Endodermal cell (in vitro differentiated cells): ENCODE measurements at regions not wholly inside any gene's neighbourhood (a gene's known extent, or its start where the extent isn't known, plus 50 kb on each side); places are given as distances from the start of the nearest gene placed in this dataset.
"Not testable (repeated sequence)": the region's sequence is repeated elsewhere in the genome, so short reads cannot be mapped to it uniquely, and the experiment has no call there.

Experiments used
- DNase-seq: peaks from one replicate; pipeline ENCODE4 v3.0.0-alpha.2; 2017
- H3K27ac ChIP-seq: 2 replicates; pipeline ENCODE4 v1.5.1; 2013; ENCODE audit warnings: mild to moderate bottlenecking, low read depth, low read length, moderate library complexity
- H3K27me3 ChIP-seq: 2 replicates; pipeline ENCODE4 v1.6.1; 2013; ENCODE audit warnings: mild to moderate bottlenecking, low read length, moderate library complexity; ENCODE audit not compliant: insufficient read depth, control insufficient read depth, poor library complexity, severe bottlenecking
- H3K36me3 ChIP-seq: 2 replicates; pipeline ENCODE4 v1.7.0; 2013; ENCODE audit warnings: mild to moderate bottlenecking, low read length, moderate library complexity; ENCODE audit not compliant: control insufficient read depth, insufficient read depth
- H3K4me1 ChIP-seq: one replicate; pipeline ENCODE4 v1.7.0; 2013; ENCODE audit warnings: low read length; ENCODE audit not compliant: control insufficient read depth, insufficient read depth
- H3K4me3 ChIP-seq: 2 replicates; pipeline ENCODE4 v1.5.1; 2013; ENCODE audit warnings: mild to moderate bottlenecking, low read length, moderate library complexity
- H3K9ac ChIP-seq: 2 replicates; pipeline ENCODE4 v1.6.1; 2013; ENCODE audit warnings: mild to moderate bottlenecking, low read length, moderate library complexity; ENCODE audit not compliant: poor library complexity, severe bottlenecking; ENCODE audit errors: extremely low read depth
- H3K9me3 ChIP-seq: 2 replicates; pipeline ENCODE4 v1.6.1; 2013; ENCODE audit warnings: mild to moderate bottlenecking, low read length, moderate library complexity; ENCODE audit not compliant: control insufficient read depth
- H3K27ac Mint-ChIP-seq: 2 replicates; pipeline ENCODE4 v1.8.0; 2020; ENCODE audit warnings: mixed read lengths
- H3K27me3 Mint-ChIP-seq: 2 replicates; pipeline ENCODE4 v1.8.0; 2021; ENCODE audit warnings: mild to moderate bottlenecking, mixed read lengths; ENCODE audit not compliant: insufficient read depth
- H3K36me3 Mint-ChIP-seq: 2 replicates; pipeline ENCODE4 v1.8.0; 2020; ENCODE audit warnings: low read depth, mixed read lengths
- H3K4me1 Mint-ChIP-seq: 2 replicates; pipeline ENCODE4 v1.8.0; 2020; ENCODE audit warnings: mixed read lengths
- H3K4me3 Mint-ChIP-seq: 2 replicates; pipeline ENCODE4 v1.8.0; 2020; ENCODE audit warnings: mild to moderate bottlenecking, moderate library complexity, mixed read lengths
- H3K9me3 Mint-ChIP-seq: 2 replicates; pipeline ENCODE4 v1.8.0; 2020; ENCODE audit warnings: mild to moderate bottlenecking, mixed read lengths
- WGBS, 2 experiments: methylation state at CpG; one replicate each; pipeline versions ENCODE4 v1.1.5 to v1.1.7; 2013; ENCODE audit warnings: missing lambda C conversion rate in 2 of 2, mixed read lengths in 1 of 2; ENCODE audit not compliant: insufficient coverage in 1 of 2, insufficient read length in 1 of 2; 5-methylcytosine and 5-hydroxymethylcytosine counted together
- TF ChIP-seq, protein P1 (sequence below): fragments of 200-600 bp; sonication (generic); conservative IDR thresholded peaks from 2 replicates; pipeline ENCODE4 v1.5.0; 2021; ENCODE audit warnings: antibody characterized with exemption, mild to moderate bottlenecking

DNA sequence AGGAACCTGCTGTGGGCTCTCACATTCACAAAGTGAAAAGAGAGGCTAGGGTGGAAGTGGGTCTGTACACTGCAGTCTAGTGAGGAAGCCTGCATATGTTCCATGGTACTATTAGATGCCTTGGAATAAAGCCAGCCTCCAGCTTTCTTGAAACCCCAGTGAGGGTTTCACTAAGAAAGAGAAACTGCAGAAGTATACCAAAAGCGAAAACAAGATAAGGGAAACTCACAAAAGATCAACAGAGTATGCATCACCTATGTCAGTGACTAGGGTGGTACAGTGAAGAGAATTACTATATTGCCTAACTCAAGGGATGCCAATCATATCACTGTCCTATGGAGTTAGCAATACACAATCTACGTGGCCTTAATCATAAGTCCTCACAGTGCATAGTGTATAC lies 212.5 kb upstream of the GADL1 start:
- Histone ChIP-seq H3K27ac (no peak overlapping the region), H3K9me3 (peaks cover 14% of the 10 kb centered on the region), H3K9ac (no peak overlapping the region), H3K36me3 (no peaks in the 10 kb centered on the region), H3K4me1 (peaks cover 5% of the 10 kb centered on the region), H3K27me3 (peaks cover 11% of the 10 kb centered on the region), H3K4me3 (no peak overlapping the region)
- 100% methylated on average over 1 to 2 of the region's 2 CpGs for WGBS, 2 experiments
- H3K4me1 Mint-ChIP-seq, result peaks cover 13% of the 10 kb centered on the region
- TF ChIP-seq, protein P1, sequence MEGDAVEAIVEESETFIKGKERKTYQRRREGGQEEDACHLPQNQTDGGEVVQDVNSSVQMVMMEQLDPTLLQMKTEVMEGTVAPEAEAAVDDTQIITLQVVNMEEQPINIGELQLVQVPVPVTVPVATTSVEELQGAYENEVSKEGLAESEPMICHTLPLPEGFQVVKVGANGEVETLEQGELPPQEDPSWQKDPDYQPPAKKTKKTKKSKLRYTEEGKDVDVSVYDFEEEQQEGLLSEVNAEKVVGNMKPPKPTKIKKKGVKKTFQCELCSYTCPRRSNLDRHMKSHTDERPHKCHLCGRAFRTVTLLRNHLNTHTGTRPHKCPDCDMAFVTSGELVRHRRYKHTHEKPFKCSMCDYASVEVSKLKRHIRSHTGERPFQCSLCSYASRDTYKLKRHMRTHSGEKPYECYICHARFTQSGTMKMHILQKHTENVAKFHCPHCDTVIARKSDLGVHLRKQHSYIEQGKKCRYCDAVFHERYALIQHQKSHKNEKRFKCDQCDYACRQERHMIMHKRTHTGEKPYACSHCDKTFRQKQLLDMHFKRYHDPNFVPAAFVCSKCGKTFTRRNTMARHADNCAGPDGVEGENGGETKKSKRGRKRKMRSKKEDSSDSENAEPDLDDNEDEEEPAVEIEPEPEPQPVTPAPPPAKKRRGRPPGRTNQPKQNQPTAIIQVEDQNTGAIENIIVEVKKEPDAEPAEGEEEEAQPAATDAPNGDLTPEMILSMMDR, result no peak
- no peak overlapping the region for H3K4me3 Mint-ChIP-seq
- H3K27ac Mint-ChIP-seq, result no peak overlapping the region
- peaks cover 18% of the 10 kb centered on the region for H3K27me3 Mint-ChIP-seq
- DNase-seq, result no peak
- H3K36me3 Mint-ChIP-seq, result peaks cover 1% of the 10 kb centered on the region
- H3K9me3 Mint-ChIP-seq, result peaks cover 13% of the 10 kb centered on the region

DNA sequence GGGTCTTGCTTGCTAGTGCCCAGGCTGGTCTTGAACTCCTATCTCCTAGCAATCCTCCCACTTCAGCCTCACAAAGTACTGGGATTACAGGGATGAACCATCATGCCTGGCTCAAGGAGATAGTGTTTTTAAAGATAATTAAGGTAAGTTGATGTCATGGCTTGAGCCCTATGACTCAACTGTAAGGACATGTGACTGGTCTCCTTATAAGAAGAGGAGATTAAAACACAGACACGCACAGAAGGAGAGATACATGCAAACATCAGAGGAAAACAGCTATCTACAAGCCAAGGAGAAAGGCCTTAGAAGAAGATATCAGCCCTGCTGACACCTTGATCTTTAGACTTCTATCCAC lies 220.4 kb upstream of the GADL1 start:
- Histone ChIP-seq H3K9ac (no peak overlapping the region), H3K9me3 (peaks cover 16% of the 10 kb centered on the region), H3K27ac (no peak overlapping the region), H3K27me3 (peaks cover 11% of the 10 kb centered on the region), H3K4me1 (peaks cover 3% of the 10 kb centered on the region), H3K36me3 (no peaks in the 10 kb centered on the region), H3K4me3 (no peak overlapping the region)
- Mint-ChIP-seq H3K4me3 (no peak overlapping the region), H3K27me3 (peaks cover 15% of the 10 kb centered on the region), H3K4me1 (peaks cover 20% of the 10 kb centered on the region), H3K36me3 (peaks cover 2% of the 10 kb centered on the region), H3K9me3 (peaks cover 20% of the 10 kb centered on the region), H3K27ac (no peak overlapping the region)
- 93 to 100% methylated on average over 1 of the region's 1 CpG for WGBS, 2 experiments
- DNase-seq, result no peak
- TF ChIP-seq, protein P1, result no peak

DNA sequence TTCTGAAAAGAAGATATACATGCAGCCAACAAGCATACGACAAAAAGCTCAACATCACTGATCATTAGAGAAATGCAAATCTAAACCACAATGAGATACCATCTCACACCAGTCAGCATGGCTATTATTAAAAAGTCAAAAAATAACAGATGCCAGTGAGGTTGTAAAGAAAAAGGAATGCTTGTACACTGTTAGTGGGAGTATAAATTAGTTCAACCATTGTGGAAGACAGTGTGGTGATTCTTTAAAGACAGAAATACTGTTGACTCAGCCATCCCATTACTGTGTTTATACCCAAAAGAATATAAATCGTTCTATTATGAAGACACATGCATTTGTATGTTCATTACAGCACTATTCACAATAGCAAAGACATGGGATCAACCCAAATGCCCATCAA lies 221.1 kb upstream of the GADL1 start:
- not testable (repeated sequence) for H3K4me3 Mint-ChIP-seq, H3K4me1 ChIP-seq, DNase-seq, H3K36me3 Mint-ChIP-seq, H3K27ac ChIP-seq, H3K36me3 ChIP-seq, H3K9ac ChIP-seq, H3K27ac Mint-ChIP-seq, H3K27me3 ChIP-seq, H3K4me3 ChIP-seq
- Mint-ChIP-seq H3K9me3 (peaks cover 20% of the 10 kb centered on the region), H3K4me1 (peaks cover 20% of the 10 kb centered on the region), H3K27me3 (peaks cover 12% of the 10 kb centered on the region)
- 80 to 93% methylated on average over 1 to 2 of the region's 2 CpGs for WGBS, 2 experiments
- H3K9me3 ChIP-seq, result peaks cover 16% of the 10 kb centered on the region

DNA sequence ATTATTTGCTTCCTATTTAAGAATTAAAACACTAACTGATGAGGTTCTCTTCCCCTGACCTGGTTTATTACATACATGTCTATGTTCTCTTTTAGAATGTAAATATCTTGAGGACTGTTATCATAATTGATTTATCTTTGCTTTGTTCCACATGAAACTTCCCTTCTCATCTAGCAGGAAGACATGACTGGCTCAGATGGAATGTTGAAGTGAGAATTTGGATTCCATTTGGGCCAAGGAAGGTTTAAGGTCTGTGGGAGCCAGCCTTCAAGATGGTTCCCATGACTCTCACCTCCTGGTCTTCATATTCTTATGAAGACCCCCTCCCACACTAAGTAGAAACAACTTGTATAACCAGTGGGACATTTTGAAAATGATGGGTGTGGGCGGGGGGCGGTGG lies 222.2 kb upstream of the GADL1 start:
- WGBS, 2 experiments, result 100% methylated on average over 2 of the region's 2 CpGs; no CpG with 5 or more reads in 1 of the 2 experiments
- no peak overlapping the region for H3K4me3 ChIP-seq
- H3K4me1 Mint-ChIP-seq, result peaks cover 15% of the 10 kb centered on the region
- H3K4me1 ChIP-seq, result peaks cover 3% of the 10 kb centered on the region
- H3K27me3 Mint-ChIP-seq, result peaks cover 7% of the 10 kb centered on the region
- no peak overlapping the region for H3K9ac ChIP-seq
- H3K4me3 Mint-ChIP-seq, result no peak overlapping the region
- H3K27me3 ChIP-seq, result no peaks in the 10 kb centered on the region
- H3K27ac ChIP-seq, result no peak overlapping the region
- H3K36me3 Mint-ChIP-seq, result peaks cover 2% of the 10 kb centered on the region
- H3K9me3 Mint-ChIP-seq, result peaks cover 20% of the 10 kb centered on the region
- TF ChIP-seq, protein P1, result no peak
- H3K27ac Mint-ChIP-seq, result no peak overlapping the region
- no peaks in the 10 kb centered on the region for H3K36me3 ChIP-seq
- H3K9me3 ChIP-seq, result peaks cover 16% of the 10 kb centered on the region
- DNase-seq, result no peak
